ENCODE measurements at regions not wholly inside any gene's neighbourhood (a gene's known extent, or its start where the extent isn't known, plus 50 kb on each side); places are given as distances from the start of the nearest gene placed in this dataset.
"Not testable (repeated sequence)": the region's sequence is repeated elsewhere in the genome, so short reads cannot be mapped to it uniquely, and the experiment has no call there.

- not testable (repeated sequence) for TF ChIP-seq CTCF (conservative IDR thresholded peaks at IDR 0.05 in 1 of 2, IDR thresholded peaks at IDR 0.05 in 1 of 2; ENCODE audit: low read depth in 1 of 2, low read length in 2 of 2); EZH2 (IDR thresholded peaks at IDR 0.05; ENCODE audit: low read length, missing control alignments)
Observed at GRCh38 chr20:30289049-30289448, 968.4 kb upstream of the DEFB115 start.

Measured in fibroblast of lung (primary cell).